GM12874 (cell line): ENCODE measurements at regions not wholly inside any gene's neighbourhood (a gene's known extent, or its start where the extent isn't known, plus 50 kb on each side); places are given as distances from the start of the nearest gene placed in this dataset.

Source experiments
- TF ChIP-seq, protein P1 (sequence below): IDR thresholded peaks from 2 replicates; pipeline ENCODE4 v1.5.1; 2011; ENCODE audit warnings: low read depth, mild to moderate bottlenecking, control low read depth, low read length, moderate library complexity; ENCODE audit not compliant: insufficient read depth

GRCh38 chr10:8302565-8302964 lies 248.1 kb downstream of the GATA3 start:
- TF ChIP-seq, protein P1, sequence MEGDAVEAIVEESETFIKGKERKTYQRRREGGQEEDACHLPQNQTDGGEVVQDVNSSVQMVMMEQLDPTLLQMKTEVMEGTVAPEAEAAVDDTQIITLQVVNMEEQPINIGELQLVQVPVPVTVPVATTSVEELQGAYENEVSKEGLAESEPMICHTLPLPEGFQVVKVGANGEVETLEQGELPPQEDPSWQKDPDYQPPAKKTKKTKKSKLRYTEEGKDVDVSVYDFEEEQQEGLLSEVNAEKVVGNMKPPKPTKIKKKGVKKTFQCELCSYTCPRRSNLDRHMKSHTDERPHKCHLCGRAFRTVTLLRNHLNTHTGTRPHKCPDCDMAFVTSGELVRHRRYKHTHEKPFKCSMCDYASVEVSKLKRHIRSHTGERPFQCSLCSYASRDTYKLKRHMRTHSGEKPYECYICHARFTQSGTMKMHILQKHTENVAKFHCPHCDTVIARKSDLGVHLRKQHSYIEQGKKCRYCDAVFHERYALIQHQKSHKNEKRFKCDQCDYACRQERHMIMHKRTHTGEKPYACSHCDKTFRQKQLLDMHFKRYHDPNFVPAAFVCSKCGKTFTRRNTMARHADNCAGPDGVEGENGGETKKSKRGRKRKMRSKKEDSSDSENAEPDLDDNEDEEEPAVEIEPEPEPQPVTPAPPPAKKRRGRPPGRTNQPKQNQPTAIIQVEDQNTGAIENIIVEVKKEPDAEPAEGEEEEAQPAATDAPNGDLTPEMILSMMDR: no peak

DNA sequence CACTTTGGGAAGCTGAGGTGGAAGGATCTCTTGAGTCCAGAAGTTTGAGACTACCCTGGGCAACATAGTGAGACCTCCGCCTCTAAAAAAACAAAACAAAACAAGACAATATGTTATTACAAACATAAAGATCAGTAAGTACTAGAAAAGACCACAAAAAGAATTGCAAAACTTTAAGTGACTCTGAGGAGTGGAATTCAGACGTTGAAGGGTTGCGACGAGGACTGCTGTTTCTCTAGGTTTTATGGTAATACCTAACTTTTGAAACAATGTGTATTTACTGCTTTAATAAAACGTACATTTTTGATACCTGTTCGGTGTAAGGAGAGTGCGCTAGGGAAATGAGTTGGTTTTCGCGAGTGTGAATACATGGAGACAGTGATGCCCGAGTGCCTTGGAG lies 250.4 kb downstream of the GATA3 start:
- TF ChIP-seq, protein P1: no peak

GRCh38 chr10:8305876-8306652 lies 251.6 kb downstream of the GATA3 start:
- TF ChIP-seq, protein P1: no peak

GRCh38 chr10:8306685-8307364 lies 252.3 kb downstream of the GATA3 start:
- TF ChIP-seq, protein P1: no peak

GRCh38 chr10:8310930-8311329 lies 256.4 kb downstream of the GATA3 start:
- TF ChIP-seq, protein P1: no peak

GRCh38 chr10:8311526-8312070 lies 257.1 kb downstream of the GATA3 start:
- TF ChIP-seq, protein P1: no peak

GRCh38 chr10:8312079-8312478 lies 257.6 kb downstream of the GATA3 start:
- TF ChIP-seq, protein P1: no peak
